ENCODE measurements at regions not wholly inside any gene's neighbourhood (a gene's known extent, or its start where the extent isn't known, plus 50 kb on each side); places are given as distances from the start of the nearest gene placed in this dataset.

GRCh38 chr2:128753321-128753720, 434.7 kb upstream of the HS6ST1 start:
- no peaks in the 10 kb centered on the region for H3K9me3 ChIP-seq (ENCODE audit: low read depth)
- H3K4me1 ChIP-seq (ENCODE audit: insufficient read depth), result peaks cover 3% of the 10 kb centered on the region
- no peak overlapping the region for H3K4me2 ChIP-seq
- H3K9me2 ChIP-seq (replicated peaks; ENCODE audit: insufficient read depth), result no peaks in the 10 kb centered on the region
- TF ChIP-seq EZH2phosphoT487 (IDR thresholded peaks at IDR 0.05; ENCODE audit: low read depth, severe bottlenecking, unreplicated experiment) (no peak), EZH2 (IDR thresholded peaks at IDR 0.05; ENCODE audit: borderline replicate concordance) (no peak), CTCF (IDR thresholded peaks at IDR 0.05; ENCODE audit: poor library complexity) (no peak)
- H3K79me2 ChIP-seq, result no peaks in the 10 kb centered on the region
- WGBS (ENCODE audit: low lambda C conversion rate, missing lambda C conversion rate), result 71% methylated on average over 7 of the region's 7 CpGs
- no peak for DNase-seq (ENCODE audit: low spot score)
- no peaks in the 10 kb centered on the region for H4K20me1 ChIP-seq (ENCODE audit: insufficient read depth, poor library complexity, severe bottlenecking)
- H3K27ac ChIP-seq, result no peak overlapping the region
- H3K36me3 ChIP-seq (replicated peaks; ENCODE audit: insufficient read depth, low read depth), result no peaks in the 10 kb centered on the region
- no peak overlapping the region for H2AFZ ChIP-seq
- H3K27me3 ChIP-seq, result no peaks in the 10 kb centered on the region
- no peak overlapping the region for H3K4me3 ChIP-seq

GRCh38 chr2:128753800-128754199, 435.1 kb upstream of the HS6ST1 start:
- Histone ChIP-seq H3K4me1 (ENCODE audit: insufficient read depth) (peaks cover 3% of the 10 kb centered on the region), H4K20me1 (ENCODE audit: insufficient read depth, poor library complexity, severe bottlenecking) (no peaks in the 10 kb centered on the region), H3K4me3 (no peak overlapping the region), H3K9me2 (replicated peaks; ENCODE audit: insufficient read depth) (no peaks in the 10 kb centered on the region), H3K9me3 (ENCODE audit: low read depth) (no peaks in the 10 kb centered on the region), H2AFZ (no peak overlapping the region), H3K27me3 (no peaks in the 10 kb centered on the region), H3K36me3 (replicated peaks; ENCODE audit: insufficient read depth, low read depth) (no peaks in the 10 kb centered on the region), H3K79me2 (no peaks in the 10 kb centered on the region), H3K27ac (no peak overlapping the region), H3K4me2 (no peak overlapping the region)
- no peak for DNase-seq (ENCODE audit: low spot score)
- WGBS (ENCODE audit: low lambda C conversion rate, missing lambda C conversion rate), result 69% methylated on average over 6 of the region's 6 CpGs
- TF ChIP-seq EZH2phosphoT487 (IDR thresholded peaks at IDR 0.05; ENCODE audit: low read depth, severe bottlenecking, unreplicated experiment), result no peak
- TF ChIP-seq CTCF (IDR thresholded peaks at IDR 0.05; ENCODE audit: poor library complexity), result no peak
- no peak for TF ChIP-seq EZH2 (IDR thresholded peaks at IDR 0.05; ENCODE audit: borderline replicate concordance)

- no peak overlapping the region for H3K4me2 ChIP-seq
- DNase-seq (ENCODE audit: low spot score), result no peak
- H3K27me3 ChIP-seq, result no peaks in the 10 kb centered on the region
- H3K4me3 ChIP-seq, result no peak overlapping the region
- H3K9me2 ChIP-seq (replicated peaks; ENCODE audit: insufficient read depth), result no peaks in the 10 kb centered on the region
- no peaks in the 10 kb centered on the region for H3K9me3 ChIP-seq (ENCODE audit: low read depth)
- no peaks in the 10 kb centered on the region for H3K79me2 ChIP-seq
- H2AFZ ChIP-seq, result no peak overlapping the region
- peaks cover 3% of the 10 kb centered on the region for H3K4me1 ChIP-seq (ENCODE audit: insufficient read depth)
- WGBS (ENCODE audit: low lambda C conversion rate, missing lambda C conversion rate), result 62% methylated on average over 6 of the region's 6 CpGs
- H3K36me3 ChIP-seq (replicated peaks; ENCODE audit: insufficient read depth, low read depth), result no peaks in the 10 kb centered on the region
- H3K27ac ChIP-seq, result no peak overlapping the region
- no peaks in the 10 kb centered on the region for H4K20me1 ChIP-seq (ENCODE audit: insufficient read depth, poor library complexity, severe bottlenecking)
- no peak for TF ChIP-seq EZH2 (IDR thresholded peaks at IDR 0.05; ENCODE audit: borderline replicate concordance)
Measured at GRCh38 chr2:128754246-128754724, 435.6 kb upstream of the HS6ST1 start.

GRCh38 chr2:128755695-128756364, 437.2 kb upstream of the HS6ST1 start:
- H3K27ac ChIP-seq, result no peak overlapping the region
- no peak for TF ChIP-seq CTCF (IDR thresholded peaks at IDR 0.05; ENCODE audit: poor library complexity)
- no peak for TF ChIP-seq EZH2 (IDR thresholded peaks at IDR 0.05; ENCODE audit: borderline replicate concordance)
- TF ChIP-seq EZH2phosphoT487 (IDR thresholded peaks at IDR 0.05; ENCODE audit: low read depth, severe bottlenecking, unreplicated experiment), result no peak
- H3K4me2 ChIP-seq, result no peak overlapping the region

More at GRCh38 chr2:128755695-128756364, 437.2 kb upstream of the HS6ST1 start:
- no peaks in the 10 kb centered on the region for H3K9me3 ChIP-seq (ENCODE audit: low read depth)
- H3K79me2 ChIP-seq, result no peaks in the 10 kb centered on the region
- no peaks in the 10 kb centered on the region for H4K20me1 ChIP-seq (ENCODE audit: insufficient read depth, poor library complexity, severe bottlenecking)
- H3K4me3 ChIP-seq, result no peak overlapping the region
- H3K36me3 ChIP-seq (replicated peaks; ENCODE audit: insufficient read depth, low read depth), result no peaks in the 10 kb centered on the region
- 75% methylated on average over 15 of the region's 15 CpGs for WGBS (ENCODE audit: low lambda C conversion rate, missing lambda C conversion rate)
- no peaks in the 10 kb centered on the region for H3K27me3 ChIP-seq
- peaks cover 3% of the 10 kb centered on the region for H3K4me1 ChIP-seq (ENCODE audit: insufficient read depth)
- no peak for DNase-seq (ENCODE audit: low spot score)
- no peak overlapping the region for H2AFZ ChIP-seq
- H3K9me2 ChIP-seq (replicated peaks; ENCODE audit: insufficient read depth), result no peaks in the 10 kb centered on the region
